K562 (cell line): ENCODE measurements at regions not wholly inside any gene's neighbourhood (a gene's known extent, or its start where the extent isn't known, plus 50 kb on each side); places are given as distances from the start of the nearest gene placed in this dataset.

Experiments used
- CBX1 ChIP-seq: sonication (generic); IDR thresholded peaks from 2 replicates; pipeline ENCODE4 v1.6.1; 2016; ENCODE audit warnings: antibody characterized with exemption, low read depth, mild to moderate bottlenecking
- HDAC2 ChIP-seq: fragments of 450-650 bp; IDR thresholded peaks from 2 replicates; pipeline ENCODE4 v1.6.1; 2016; ENCODE audit warnings: mild to moderate bottlenecking
- MTA3 ChIP-seq: fragments of 450-650 bp; formaldehyde crosslinking; IDR thresholded peaks from 2 replicates; pipeline ENCODE4 v1.6.1; 2017; ENCODE audit warnings: mild to moderate bottlenecking, borderline replicate concordance
- SAFB ChIP-seq: fragments of 200-400 bp; formaldehyde crosslinking; IDR thresholded peaks from 2 replicates; pipeline ENCODE4 v1.6.1; 2017; ENCODE audit warnings: low read depth, low read length, borderline replicate concordance
- TCF3 ChIP-seq: sonication (generic); formaldehyde crosslinking; IDR thresholded peaks from 2 replicates; pipeline ENCODE4 v1.4.0; 2020; ENCODE audit warnings: mild to moderate bottlenecking, missing genetic modification reagents
- USF2 ChIP-seq: sonication (generic); formaldehyde crosslinking; IDR thresholded peaks from 2 replicates; pipeline ENCODE4 v1.5.0; 2020; ENCODE audit warnings: missing genetic modification reagents
- ZBTB40 ChIP-seq, 2 experiments: fragments of 450-650 bp in 1 of 2; sonication (generic) in 1 of 2; formaldehyde crosslinking in 1 of 2; IDR thresholded peaks; 2 replicates each; pipeline versions ENCODE4 v1.7.1 to v1.9.0; 2016 to 2022; ENCODE audit warnings: inconsistent platforms in 1 of 2, mild to moderate bottlenecking in 1 of 2, missing genetic modification reagents in 1 of 2
- ZNF584 ChIP-seq: fragments of 200-800 bp; sonication (Bioruptor generic); IDR thresholded peaks from 2 replicates; pipeline ENCODE4 v1.6.1; 2016; ENCODE audit warnings: low read depth, mild to moderate bottlenecking, missing genetic modification characterization, missing compliant biosample characterization
- ZNF764 ChIP-seq: fragments of 250-450 bp; sonication (Bioruptor Pico); IDR thresholded peaks from 2 replicates; pipeline ENCODE4 v1.4.0; 2020; ENCODE audit warnings: low read depth, mild to moderate bottlenecking, moderate library complexity

- TF ChIP-seq MTA3 (no peak), ZBTB40 (IDR thresholded peaks at IDR 0.05) (no peak), ZBTB40 (CRISPR knock-in tag; IDR thresholded peaks at IDR 0.05) (no peak), CBX1 (no peak), HDAC2 (no peak), USF2 (CRISPR knock-in tag) (no peak), TCF3 (CRISPR knock-in tag) (no peak), ZNF764 (CRISPR knock-in tag) (no peak), ZNF584 (CRISPR knock-in tag) (no peak), SAFB (no peak)
These were observed 120.3 kb downstream of the TM2D1 start (continued) for GRCh38 chr1:61604684-61605083.
